Stimulated activated CD8-positive, alpha-beta memory T cell treated with anti-CD3 and anti-CD28 coated beads, Interleukin-2, amount 100 ng/mL, for 1 hour (primary cell): ENCODE measurements at regions not wholly inside any gene's neighbourhood (a gene's known extent, or its start where the extent isn't known, plus 50 kb on each side); places are given as distances from the start of the nearest gene placed in this dataset.

Source experiments
- DNase-seq, 2 donors: peaks; one replicate each; pipeline ENCODE4 v3.0.0-alpha.2; 2020; ENCODE audit warnings: low read depth in 2 of 2

GRCh38 chr20:37598100-37598543 is 70.4 kb upstream of the BLCAP start:
- DNase-seq, result no peak

GRCh38 chr20:37596890-37597536 is 69.3 kb upstream of the BLCAP start:
- DNase-seq, result no peak

DNA sequence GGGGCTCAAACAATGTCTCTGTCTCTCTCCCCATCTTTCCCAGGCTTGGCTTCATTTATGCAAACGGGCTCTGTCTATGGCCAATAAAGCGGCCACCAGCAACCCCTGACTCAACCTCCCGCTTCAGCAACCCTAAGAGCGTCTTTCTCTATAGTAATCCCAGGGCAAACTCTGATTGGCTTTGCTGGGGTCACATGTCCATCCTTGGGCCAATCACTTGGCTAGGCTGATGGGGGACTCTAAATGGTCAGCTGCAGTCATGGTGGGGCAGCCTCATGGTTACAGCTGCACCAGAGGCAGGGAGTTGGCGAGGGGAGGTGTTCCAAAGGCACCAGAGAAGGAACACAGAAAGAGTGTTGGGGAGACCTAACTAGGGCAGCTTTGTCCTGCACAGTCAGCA is 68.5 kb upstream of the BLCAP start:
- no peak for DNase-seq

- DNase-seq, result no peak
Observed at GRCh38 chr20:37593710-37594109, 66.0 kb upstream of the BLCAP start.

- DNase-seq, result no peak
Observed at GRCh38 chr20:37590938-37591490, 63.3 kb upstream of the BLCAP start.

GRCh38 chr20:37586078-37586477 is 58.4 kb upstream of the BLCAP start:
- DNase-seq, result no peak

DNA sequence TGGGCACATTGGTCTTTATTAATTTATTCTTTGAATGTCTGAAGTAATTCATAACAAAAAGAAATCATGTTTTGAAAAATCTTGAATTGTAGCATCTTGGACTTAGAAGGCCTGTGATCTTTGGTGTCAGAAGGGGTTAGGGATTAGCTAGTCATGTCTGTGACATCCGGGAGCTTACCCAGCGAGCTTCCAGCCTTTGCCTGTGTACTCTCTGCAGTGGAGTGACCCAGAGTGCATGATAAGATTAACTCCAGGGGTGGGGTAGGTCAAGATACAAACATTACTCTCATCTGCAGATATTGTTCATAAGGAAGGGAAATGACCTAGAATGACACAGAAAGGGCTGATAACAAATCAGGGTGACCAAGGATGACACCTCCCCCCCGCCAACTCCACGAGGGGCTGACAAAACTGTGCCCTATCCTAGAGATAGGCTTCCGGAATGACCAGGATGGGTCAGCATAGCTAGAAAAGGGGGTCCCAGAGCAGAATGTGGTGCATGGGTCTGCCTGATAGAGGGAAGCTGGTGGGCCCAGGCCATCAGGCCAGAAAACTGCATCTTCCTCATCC is 56.6 kb upstream of the BLCAP start:
- no peak for DNase-seq

GRCh38 chr20:37581246-37581645 is 53.6 kb upstream of the BLCAP start:
- DNase-seq, result no peak

DNA sequence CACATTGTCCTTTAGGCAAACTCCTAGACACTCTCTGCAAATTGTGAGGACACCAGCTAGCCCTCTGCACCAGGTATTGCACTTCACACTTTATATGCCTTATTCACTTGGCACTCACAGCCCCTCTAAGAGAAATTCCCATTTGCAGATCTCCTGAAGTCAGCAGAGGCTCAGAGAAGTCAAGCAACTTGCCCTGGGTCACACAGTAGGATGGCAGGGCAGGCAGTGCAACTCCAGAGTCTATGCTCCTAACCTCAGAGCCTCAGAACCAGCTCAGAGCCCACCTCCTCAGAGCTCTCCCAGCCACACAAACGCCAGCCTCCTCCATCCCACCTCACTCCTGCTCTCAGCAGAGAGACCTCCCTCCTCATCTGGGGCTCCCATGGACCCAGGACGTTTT is 52.4 kb upstream of the BLCAP start:
- DNase-seq, result no peak

DNA sequence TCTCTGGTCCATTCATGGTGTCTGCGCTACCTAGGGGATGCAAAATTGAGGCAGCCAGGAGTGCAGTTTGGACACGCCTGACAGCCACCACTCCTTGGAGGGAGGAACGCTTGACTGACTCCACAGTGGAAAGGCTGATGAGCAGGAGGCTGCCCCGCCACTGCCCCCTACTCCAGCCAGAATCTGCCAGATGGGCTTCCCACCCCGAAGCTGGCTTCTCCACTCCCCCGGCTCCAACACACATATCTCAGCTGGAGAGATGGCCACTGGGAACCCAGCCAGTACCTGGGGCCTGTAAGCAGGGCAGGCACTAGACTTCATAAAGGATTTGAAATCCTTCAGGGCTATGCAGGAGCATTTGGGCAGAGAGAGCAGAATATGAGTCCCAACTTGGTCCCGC is 51.4 kb upstream of the BLCAP start:
- no peak for DNase-seq

DNA sequence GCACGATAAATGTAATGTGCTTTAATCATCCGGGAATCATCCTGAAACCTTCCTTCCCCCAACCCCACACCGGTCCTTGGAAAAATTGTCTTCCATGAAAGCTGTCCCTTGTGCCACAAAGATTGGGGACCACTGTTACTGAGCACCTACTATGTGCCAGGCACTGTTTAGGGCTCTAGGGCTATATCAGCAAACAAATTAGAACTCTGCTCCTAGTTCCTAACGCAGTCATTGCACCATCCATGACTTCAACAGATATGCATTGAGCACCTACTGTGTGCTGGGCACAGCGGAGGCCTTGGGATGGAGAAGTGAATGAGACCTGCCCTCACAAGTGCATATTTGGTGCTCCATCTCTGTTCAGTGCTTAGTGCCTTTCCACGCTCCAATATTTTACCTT is 50.3 kb upstream of the BLCAP start:
- no peak for DNase-seq
